HK-2 (cell line): ENCODE measurements at regions not wholly inside any gene's neighbourhood (a gene's known extent, or its start where the extent isn't known, plus 50 kb on each side); places are given as distances from the start of the nearest gene placed in this dataset.
"Not testable (repeated sequence)": the region's sequence is repeated elsewhere in the genome, so short reads cannot be mapped to it uniquely, and the experiment has no call there.

Experiments
- DNase-seq: peaks from one replicate; pipeline ENCODE4 v3.0.0-alpha.2; 2018; ENCODE audit not compliant: unreplicated experiment

GRCh38 chr3:147157631-147158030 lies 248.7 kb downstream of the ZIC4 start:
- DNase-seq, result no peak

- not testable (repeated sequence) for DNase-seq
These were observed 251.4 kb downstream of the ZIC4 start for GRCh38 chr3:147154988-147155387.

DNA sequence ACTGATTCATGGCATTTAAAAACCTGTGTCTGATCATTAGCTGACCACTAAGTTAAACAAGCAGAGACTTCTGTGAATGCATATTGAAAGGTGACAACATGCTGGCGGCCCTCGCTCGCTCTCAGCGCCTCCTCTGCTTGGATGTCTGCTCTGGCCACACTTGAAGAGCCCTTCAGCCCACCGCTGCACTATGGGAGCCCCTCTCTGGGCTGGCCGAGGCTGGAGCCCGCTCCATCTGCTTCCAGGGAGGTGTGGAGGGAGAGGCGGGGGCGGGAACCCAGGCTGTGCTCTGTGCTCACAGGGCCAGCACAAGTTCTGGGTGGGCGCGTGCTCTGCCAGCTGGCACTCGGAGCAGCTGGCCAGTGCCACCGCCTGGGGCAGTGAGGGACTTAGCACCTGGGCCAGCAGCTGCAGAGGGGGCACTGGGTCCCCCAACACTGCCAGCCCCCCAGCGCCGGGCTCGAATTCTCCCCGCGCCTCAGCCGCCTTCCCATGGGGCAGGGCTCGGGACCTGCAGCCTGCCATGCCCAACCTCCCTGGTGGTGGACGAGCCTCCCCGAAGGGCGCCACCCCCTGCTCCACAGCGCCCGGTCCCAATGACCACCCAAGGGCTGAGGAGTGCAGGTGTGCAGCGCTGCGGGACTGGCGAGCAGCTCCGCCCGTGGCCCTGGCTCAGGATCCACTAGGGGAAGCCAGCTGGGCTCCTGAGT lies 252.4 kb downstream of the ZIC4 start:
- DNase-seq, result no peak

DNA sequence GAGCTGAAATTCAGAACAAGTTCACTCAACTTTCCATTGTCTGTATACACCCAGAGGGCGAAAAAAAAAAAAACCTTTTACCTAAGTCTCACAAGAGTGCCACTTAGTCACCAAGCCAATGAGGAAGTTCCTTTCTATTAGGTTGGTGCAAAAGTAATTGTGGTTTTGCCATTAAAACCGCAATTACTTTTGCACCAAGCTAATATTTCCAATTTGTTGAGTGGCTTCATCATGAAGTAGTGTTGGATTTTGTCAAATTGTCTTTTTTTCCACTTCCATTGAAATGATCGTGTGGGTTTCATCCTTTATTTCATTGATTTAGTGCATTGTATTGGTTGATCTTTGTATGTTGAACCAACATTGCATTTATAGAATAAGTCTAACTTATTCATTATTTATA lies 253.9 kb downstream of the ZIC4 start:
- no peak for DNase-seq

GRCh38 chr3:147141516-147142288 lies 264.6 kb downstream of the ZIC4 start:
- no peak for DNase-seq

DNA sequence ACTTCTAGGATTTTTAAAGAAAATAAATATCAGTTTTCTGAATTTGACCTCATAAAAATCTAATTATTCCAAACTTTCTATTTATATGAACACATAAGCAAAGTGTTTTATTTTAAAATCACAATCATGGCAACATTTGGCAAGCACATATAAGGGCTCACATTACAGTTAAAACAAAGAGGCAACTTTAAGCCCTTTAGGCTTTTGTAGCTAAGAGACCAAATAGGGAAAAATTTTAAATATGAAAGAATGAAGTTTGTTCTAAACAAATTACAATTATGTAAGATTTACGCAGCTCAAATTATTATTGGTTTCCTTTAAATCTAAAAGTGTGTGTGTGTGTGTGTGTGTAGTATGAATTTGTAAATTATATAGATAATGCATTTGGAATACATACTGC lies 267.0 kb downstream of the ZIC4 start:
- no peak for DNase-seq

DNA sequence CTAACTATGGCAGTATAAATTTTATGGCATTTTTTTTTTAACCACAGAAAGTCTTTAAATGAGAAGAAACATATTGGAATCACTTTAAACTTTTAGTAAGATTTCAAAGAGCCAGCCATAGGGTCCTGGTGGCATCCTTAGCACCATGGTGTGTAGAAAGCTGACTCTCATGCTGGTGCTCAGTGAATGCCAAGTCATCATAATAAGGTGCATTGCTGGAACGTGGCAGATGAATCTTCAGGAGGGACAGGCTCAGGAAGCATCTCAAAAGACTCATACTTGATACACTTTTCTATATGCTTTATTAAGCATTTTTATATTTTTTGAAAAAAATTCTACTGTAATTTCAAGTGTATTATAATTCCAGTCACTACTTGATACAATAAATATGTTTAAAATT lies 274.2 kb downstream of the ZIC4 start:
- no peak for DNase-seq

DNA sequence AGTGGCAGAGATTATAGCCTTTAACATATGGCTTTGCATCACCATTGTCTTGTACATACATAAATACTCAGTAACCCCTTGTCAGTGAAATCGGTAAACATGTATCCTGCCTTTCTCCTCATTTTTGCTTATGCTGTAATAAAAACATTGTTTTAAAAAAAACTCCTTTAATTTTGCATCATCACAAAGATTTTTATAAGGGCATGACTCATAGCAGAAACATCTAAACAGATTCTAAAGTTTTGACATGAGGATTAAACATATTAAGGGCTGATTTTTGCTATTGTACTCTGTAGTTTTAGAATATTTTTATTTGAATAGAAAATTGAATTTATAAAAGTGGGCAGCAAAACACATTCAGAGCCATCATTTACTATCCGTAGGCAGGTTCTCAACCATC lies 275.9 kb downstream of the ZIC4 start:
- DNase-seq, result no peak

DNA sequence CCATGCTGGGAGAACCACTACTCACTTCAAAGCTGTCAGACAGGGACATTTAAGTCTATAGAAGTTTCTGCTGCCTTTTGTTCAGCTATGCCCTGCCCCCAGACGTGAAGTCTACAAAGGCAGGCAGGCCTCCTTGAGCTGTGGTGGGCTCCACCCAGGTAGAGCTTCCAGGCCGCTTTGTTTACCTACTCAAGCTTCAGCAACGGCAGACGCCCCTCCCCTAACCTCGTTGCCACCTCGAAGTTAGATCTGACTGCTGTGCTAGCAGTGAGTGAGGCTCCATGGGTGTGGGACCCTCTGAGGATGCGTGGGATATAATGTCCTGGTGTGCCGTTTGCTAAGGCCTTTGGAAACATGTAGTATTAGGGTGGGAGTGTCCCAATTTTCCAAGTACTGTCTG lies 276.7 kb downstream of the ZIC4 start:
- DNase-seq, result no peak

- DNase-seq, result no peak
These were observed 284.0 kb downstream of the ZIC4 start for GRCh38 chr3:147122350-147122749.

DNA sequence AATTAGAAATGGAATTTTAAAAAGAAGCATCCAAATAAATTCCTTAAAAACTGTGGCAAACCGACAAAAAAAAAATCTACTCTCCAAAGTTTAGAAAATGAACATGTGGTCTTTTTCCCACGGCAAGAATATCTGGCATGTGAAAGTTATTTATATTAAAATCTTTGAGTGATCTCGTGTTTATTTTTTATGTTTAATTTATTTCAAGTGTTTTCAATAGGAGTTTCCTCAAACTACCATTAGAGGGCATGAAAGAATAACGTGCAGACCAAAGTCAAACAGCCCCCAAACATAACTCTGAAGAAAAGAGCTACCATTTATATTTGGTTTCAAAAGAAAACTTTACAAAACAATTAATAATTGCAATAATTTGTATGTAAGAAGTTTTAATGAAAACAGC lies 286.4 kb downstream of the ZIC4 start:
- DNase-seq, result no peak

- DNase-seq, result no peak
These were observed 287.0 kb downstream of the ZIC4 start for GRCh38 chr3:147119346-147119745.

DNA sequence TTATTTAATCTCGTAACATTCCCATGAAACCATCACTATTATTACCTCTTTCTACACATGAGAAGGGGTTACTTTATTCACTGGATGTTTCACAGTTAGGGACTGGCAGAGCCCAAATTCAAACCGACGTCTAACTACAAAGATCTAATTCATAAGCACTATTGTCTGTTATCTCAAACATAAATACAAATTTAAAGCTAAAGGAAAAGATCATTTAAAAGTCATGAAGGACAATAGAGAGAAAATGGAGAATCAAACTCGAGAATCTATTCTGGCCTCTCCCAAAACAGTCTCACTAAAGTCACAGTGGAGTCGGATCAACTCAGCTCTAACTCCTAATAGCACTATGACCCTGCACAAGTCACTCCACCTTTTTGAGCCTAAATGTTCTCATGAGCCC lies 287.7 kb downstream of the ZIC4 start:
- DNase-seq, result no peak

DNA sequence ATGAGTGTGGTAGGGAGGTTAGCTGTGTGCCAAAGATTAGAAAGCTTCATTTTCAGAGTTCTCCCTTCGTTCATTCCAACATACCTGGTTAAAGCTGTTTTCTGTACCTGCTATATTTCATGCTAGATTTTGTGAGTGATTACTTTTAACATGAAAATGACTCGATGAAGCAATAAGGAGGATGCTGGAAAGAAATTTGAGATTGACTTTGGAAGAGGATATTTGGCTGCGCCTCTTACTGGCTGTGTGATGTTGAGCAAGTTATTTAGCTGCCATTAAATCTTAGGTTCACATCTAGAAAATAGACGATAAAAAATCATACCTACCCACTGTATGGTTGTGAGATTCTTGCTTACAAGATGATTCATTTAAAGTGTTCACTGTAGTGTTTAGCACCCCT lies 288.7 kb downstream of the ZIC4 start:
- no peak for DNase-seq

DNA sequence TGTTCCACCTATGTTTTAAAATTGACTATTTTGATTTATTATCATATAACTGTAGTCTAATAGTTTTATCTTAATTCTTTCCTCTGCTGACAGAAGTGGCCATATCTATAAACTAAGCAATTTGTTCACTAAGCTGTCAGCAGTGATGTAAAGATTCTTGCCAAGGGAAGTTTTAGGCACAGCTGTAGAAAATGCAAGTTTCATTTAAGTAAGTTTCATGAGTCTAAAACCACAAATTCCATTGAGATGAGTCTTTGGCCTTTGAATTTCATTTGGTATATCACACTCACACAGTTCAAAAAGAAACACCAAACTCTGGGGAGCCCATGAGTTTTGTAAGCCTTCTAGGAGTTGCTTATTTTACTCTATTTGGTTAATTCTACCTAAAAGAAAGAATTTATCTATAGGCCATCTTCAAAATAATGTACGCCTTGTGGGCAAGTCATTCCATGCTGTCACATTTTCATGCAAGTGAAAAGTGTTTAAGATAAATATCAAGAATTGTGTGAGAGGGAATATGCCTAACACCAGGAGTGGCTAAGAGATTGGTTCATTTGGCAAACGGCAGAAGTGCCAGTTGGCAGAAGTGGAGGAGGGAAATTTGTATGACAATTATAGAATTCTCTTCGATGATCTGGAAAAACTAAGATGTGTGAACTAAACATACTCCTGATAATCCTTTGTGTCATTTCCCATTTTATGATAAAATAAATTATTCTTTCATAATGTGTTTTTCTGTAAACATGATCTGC lies 292.9 kb downstream of the ZIC4 start:
- DNase-seq, result no peak

DNA sequence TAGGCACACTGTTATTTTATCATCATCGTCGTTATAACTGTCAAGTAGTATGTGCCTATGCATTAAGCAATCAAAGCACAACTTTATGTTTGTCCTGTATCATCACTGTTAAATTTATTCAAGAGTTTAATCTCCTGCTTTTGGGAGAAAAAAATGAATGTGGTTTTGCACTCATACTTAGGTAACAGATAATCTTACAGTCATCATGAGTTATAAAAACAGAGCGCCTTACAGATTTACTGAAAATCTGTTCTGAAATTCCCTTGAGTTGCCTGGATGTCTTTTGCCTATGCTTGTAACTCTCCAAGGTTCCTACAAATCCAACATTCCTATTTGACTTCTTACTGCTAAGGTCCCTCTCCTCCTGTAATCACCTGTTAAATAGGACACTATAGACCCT lies 307.3 kb downstream of the ZIC4 start:
- DNase-seq, result no peak

DNA sequence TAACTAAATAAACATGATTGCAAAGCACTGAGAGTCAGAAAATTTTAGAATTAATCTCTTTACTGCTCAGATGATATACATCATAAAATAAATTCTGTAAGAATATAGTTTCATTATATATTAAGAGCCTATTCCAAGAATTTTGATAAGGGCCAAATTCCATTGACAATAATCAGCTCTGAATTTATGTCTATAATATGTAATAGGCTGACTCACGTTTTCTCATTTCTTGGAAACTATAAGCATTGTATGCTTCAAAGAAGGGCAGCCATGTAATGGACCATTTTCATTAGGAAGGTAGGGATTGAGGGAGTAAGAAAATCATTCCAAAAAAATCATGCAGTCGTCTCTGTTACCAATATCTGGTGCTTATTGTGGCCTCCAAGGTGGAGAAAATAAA lies 315.9 kb downstream of the ZIC4 start:
- no peak for DNase-seq

GRCh38 chr3:147089286-147089685 lies 317.1 kb downstream of the ZIC4 start:
- DNase-seq, result no peak

- not testable (repeated sequence) for DNase-seq
These were observed 346.8 kb downstream of the ZIC4 start for GRCh38 chr3:147059500-147059899.

DNA sequence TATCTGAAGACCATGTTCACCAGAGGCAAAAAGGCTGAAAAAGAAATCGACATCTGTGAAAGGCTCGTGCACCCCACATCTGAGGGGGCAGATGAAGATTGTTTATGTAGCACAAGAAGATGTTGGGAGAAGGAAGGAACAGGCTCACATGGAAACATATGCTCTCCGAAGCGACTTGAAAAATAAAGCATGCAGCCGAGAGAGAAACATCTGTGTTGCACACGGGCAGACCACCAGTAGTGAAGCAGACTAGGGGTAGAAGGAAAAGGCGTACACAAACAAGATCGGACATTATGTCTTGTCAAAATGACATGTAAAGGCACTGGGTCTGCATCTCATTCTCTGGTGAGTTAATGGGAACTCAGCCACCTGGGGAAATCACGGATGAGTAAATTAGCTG lies 356.5 kb downstream of the ZIC4 start:
- DNase-seq, result no peak

DNA sequence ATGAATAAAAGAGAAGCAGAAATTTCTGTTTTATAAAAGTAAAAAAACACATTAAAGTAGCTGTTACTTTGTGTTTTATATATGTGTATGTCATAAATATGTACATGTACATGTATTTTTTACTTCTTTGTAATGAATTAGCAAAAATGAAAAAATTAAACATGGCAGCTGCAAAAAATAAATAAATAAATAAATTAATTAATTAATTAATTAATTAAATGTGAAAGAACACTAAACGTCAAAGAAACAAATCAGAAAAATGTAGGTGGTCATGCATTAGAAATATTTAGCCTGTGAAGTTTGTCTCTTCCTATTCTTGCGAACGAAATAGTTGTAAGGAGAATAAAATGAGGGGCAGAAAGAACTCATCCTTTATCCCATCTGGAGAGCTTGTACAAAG lies 357.0 kb downstream of the ZIC4 start:
- no peak for DNase-seq

- no peak for DNase-seq
These were observed 359.4 kb downstream of the ZIC4 start for GRCh38 chr3:147046916-147047315.

- DNase-seq, result no peak
These were observed 367.9 kb downstream of the ZIC4 start for GRCh38 chr3:147038481-147038880.
